ENCODE measurements at regions not wholly inside any gene's neighbourhood (a gene's known extent, or its start where the extent isn't known, plus 50 kb on each side); places are given as distances from the start of the nearest gene placed in this dataset.

DNA sequence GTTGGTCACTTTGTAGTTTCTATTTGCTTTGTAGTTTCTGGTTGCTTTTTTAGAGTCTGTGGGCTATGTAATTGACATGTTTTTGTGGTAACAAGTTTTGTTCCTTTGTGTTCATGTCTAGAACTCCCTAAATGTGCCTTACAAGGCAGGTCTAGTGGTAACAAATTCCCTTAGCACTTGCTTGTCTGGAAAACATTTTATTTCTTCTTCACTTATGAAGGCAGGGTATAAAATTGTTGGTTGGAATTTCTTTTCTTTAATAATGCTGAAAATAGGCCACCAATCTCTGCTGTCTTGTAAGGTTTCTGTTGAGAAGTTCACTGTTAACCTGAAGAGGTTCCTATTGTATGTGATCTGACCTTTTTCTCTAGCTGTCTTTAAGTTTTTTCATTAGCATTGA, 383.6 kb downstream of the EPHA7 start:
- no peak for TF ChIP-seq POLR2A (IDR thresholded peaks at IDR 0.05; ENCODE audit: extremely low read depth, insufficient read length)
- TF ChIP-seq, protein P1, sequence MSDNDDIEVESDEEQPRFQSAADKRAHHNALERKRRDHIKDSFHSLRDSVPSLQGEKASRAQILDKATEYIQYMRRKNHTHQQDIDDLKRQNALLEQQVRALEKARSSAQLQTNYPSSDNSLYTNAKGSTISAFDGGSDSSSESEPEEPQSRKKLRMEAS (IDR thresholded peaks at IDR 0.05; ENCODE audit: low read depth, low read length): no peak
- TF ChIP-seq, protein P2, sequence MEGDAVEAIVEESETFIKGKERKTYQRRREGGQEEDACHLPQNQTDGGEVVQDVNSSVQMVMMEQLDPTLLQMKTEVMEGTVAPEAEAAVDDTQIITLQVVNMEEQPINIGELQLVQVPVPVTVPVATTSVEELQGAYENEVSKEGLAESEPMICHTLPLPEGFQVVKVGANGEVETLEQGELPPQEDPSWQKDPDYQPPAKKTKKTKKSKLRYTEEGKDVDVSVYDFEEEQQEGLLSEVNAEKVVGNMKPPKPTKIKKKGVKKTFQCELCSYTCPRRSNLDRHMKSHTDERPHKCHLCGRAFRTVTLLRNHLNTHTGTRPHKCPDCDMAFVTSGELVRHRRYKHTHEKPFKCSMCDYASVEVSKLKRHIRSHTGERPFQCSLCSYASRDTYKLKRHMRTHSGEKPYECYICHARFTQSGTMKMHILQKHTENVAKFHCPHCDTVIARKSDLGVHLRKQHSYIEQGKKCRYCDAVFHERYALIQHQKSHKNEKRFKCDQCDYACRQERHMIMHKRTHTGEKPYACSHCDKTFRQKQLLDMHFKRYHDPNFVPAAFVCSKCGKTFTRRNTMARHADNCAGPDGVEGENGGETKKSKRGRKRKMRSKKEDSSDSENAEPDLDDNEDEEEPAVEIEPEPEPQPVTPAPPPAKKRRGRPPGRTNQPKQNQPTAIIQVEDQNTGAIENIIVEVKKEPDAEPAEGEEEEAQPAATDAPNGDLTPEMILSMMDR (IDR thresholded peaks at IDR 0.05; ENCODE audit: low read depth, low read length): no peak
- no peak for TF ChIP-seq MYC (IDR thresholded peaks at IDR 0.05; ENCODE audit: low read depth, low read length)
